Heart right ventricle (tissue), 16 donors: ENCODE measurements at regions not wholly inside any gene's neighbourhood (a gene's known extent, or its start where the extent isn't known, plus 50 kb on each side); places are given as distances from the start of the nearest gene placed in this dataset.

Experiments used
- ATAC-seq, 8 donors: fragments of 200-7000 bp; cut with Tn5 transposase; one replicate each; pipeline ENCODE4 v1.9.1; 2020; ENCODE audit warnings: mild to moderate bottlenecking in 8 of 8, moderate library complexity in 8 of 8, moderate number of reproducible peaks in 1 of 8
- DNase-seq, 2 donors: peaks; one replicate each; pipeline ENCODE4 v3.0.0-alpha.2; 2020
- H3K27ac ChIP-seq, 10 donors: fragments of 200-600 bp; sonication (generic) in 2 of 10; one replicate each; pipeline versions ENCODE4 v1.5.0 to v1.8.0; 2020 to 2022; ENCODE audit warnings: mild to moderate bottlenecking in 3 of 10
- H3K27me3 ChIP-seq, 7 donors: fragments of 200-600 bp; one replicate each; pipeline ENCODE4 v1.8.0; 2021 to 2022; ENCODE audit warnings: mild to moderate bottlenecking in 2 of 7
- H3K36me3 ChIP-seq, 9 donors: fragments of 200-600 bp; sonication (generic) in 1 of 9; one replicate each; pipeline versions ENCODE4 v1.5.0 to v1.8.0; 2020 to 2022; ENCODE audit warnings: mild to moderate bottlenecking in 2 of 9
- H3K4me1 ChIP-seq, 9 donors: fragments of 200-600 bp; sonication (generic) in 1 of 9; one replicate each; pipeline versions ENCODE4 v1.5.0 to v1.8.0; 2020 to 2022; ENCODE audit warnings: mild to moderate bottlenecking in 4 of 9
- H3K4me3 ChIP-seq, 10 donors: fragments of 200-600 bp; sonication (generic) in 2 of 10; one replicate each; pipeline versions ENCODE4 v1.5.0 to v1.8.0; 2020 to 2022; ENCODE audit warnings: mild to moderate bottlenecking in 7 of 10, moderate library complexity in 2 of 10
- H3K9me3 ChIP-seq, 11 donors: fragments of 200-600 bp in 10 of 11; sonication (generic) in 2 of 11; one replicate each; pipeline versions ENCODE4 v1.5.0 to v1.8.0; 2013 to 2022; ENCODE audit warnings: mild to moderate bottlenecking in 2 of 11, control low read depth in 1 of 11, moderate library complexity in 1 of 11
- CTCF ChIP-seq, 9 donors: fragments of 200-600 bp; sonication (generic) in 2 of 9; IDR thresholded peaks; one replicate each; pipeline versions ENCODE4 v1.5.0 to v1.8.0; 2021 to 2022; ENCODE audit warnings: antibody characterized with exemption in 9 of 9, mild to moderate bottlenecking in 5 of 9, moderate library complexity in 1 of 9
- WGBS, 2 donors: extraction: QIAGEN DNeasy Blood & Tissue Kit; methylation state at CpG; one replicate each; pipeline ENCODE4 v1.1.7; 2013; ENCODE audit warnings: inconsistent platforms in 1 of 2; 5-methylcytosine and 5-hydroxymethylcytosine counted together
- intact Hi-C, 10 donors: fragments of 100-400 bp; cut with DNase I; formaldehyde crosslinking; loops; one replicate each; pipeline versions ENCODE4 v1.11.1 to v1.14.2; 2022
- donor health status: Arrhythmogenic right ventricular cardiomyopathy.
- donor health status: ischemic (EF 13 %, LVEDD 7.1; RV severe dilation, severe dysfunction).
- donor health status: healthy with polysubstance abuse.
- donor health status: DM: no; HTN: yes; CAD: no.
- donor health status: DM: no; HTN: no; CAD: no.
- donor health status: ischemic (EF 25% LVEDD 6.9; RV normal size, moderate dysfunction).
- donor health status: ischemic (EF 25% LVEDD 5.7; RV mildly dilated, moderate dysfunction).
- donor health status: healthy.
- donor health status: DM: yes; HTN: yes; CAD: no.
- donor health status: Ischemic cardiomyopathy.
- donor health status: ischemic (EF 35%, LVEDD 5.7; RV mildly dilated, moderate dysfunction).
- donor health status: nonischemic (EF 11% LVEDD 7.7; RV severe dilation, severe dysfunction).
- donor health status: DM: yes; HTN: yes; CAD: no.
- donor health status: PGD.
- donor health status: ischemic (EF 29% LVEDD 5.4; RV normal size, mild dysfunction).
- donor health status: nonischemic (EF 23%, LVEDD 6.1; RV moderate dilation, normal function).

GRCh38 chr11:23336961-23337360 is 476.7 kb upstream of the CCDC179 start:
- no peak for ATAC-seq
- Histone ChIP-seq H3K36me3 (no peaks in the 10 kb centered on the region), H3K27ac (no peak overlapping the region), H3K27me3 (no peaks in the 10 kb centered on the region), H3K9me3 (peaks cover 0 to 8% (median 0%) of the 10 kb centered on the region in 11 donors), H3K4me3 (no peak overlapping the region), H3K4me1 (no peaks in the 10 kb centered on the region)
- WGBS, 2 donors = 79 to 90% methylated on average over 2 of the region's 2 CpGs
- intact Hi-C loops = no loop called here
- TF ChIP-seq CTCF (IDR thresholded peaks at IDR 0.05) = no peak
- DNase-seq = no peak

- Histone ChIP-seq H3K27ac (no peak overlapping the region), H3K4me3 (no peak overlapping the region), H3K27me3 (no peaks in the 10 kb centered on the region), H3K36me3 (no peaks in the 10 kb centered on the region), H3K4me1 (no peaks in the 10 kb centered on the region), H3K9me3 (peaks cover 0 to 16% (median 0%) of the 10 kb centered on the region in 11 donors)
- no peak for TF ChIP-seq CTCF (IDR thresholded peaks at IDR 0.05)
- intact Hi-C loops = no loop called here
- 63 to 69% methylated on average over 2 of the region's 2 CpGs for WGBS, 2 donors
- ATAC-seq (no peak), DNase-seq (no peak)
These were observed 493.3 kb upstream of the CCDC179 start for GRCh38 chr11:23353611-23354010.

- DNase-seq (no peak), ATAC-seq (no peak)
- no peak for TF ChIP-seq CTCF (IDR thresholded peaks at IDR 0.05)
- no peak overlapping the region for H3K4me3 ChIP-seq
- no peaks in the 10 kb centered on the region for H3K4me1 ChIP-seq
- H3K36me3 ChIP-seq = no peaks in the 10 kb centered on the region
- intact Hi-C loops = no loop called here
- peaks cover 0 to 5% (median 0%) of the 10 kb centered on the region in 11 donors for H3K9me3 ChIP-seq
- H3K27me3 ChIP-seq = no peaks in the 10 kb centered on the region
- H3K27ac ChIP-seq = no peak overlapping the region
These were observed 499.0 kb upstream of the CCDC179 start for GRCh38 chr11:23359297-23359696.

- H3K36me3 ChIP-seq = no peaks in the 10 kb centered on the region
- no peak for TF ChIP-seq CTCF (IDR thresholded peaks at IDR 0.05)
- H3K27ac ChIP-seq = no peak overlapping the region
- WGBS, 2 donors = 83 to 93% methylated on average over 3 of the region's 3 CpGs
- no peak for DNase-seq
- intact Hi-C loops = no loop called here
- peaks cover 0 to 3% (median 0%) of the 10 kb centered on the region in 11 donors for H3K9me3 ChIP-seq
- ATAC-seq = no peak
- no peak overlapping the region for H3K4me3 ChIP-seq
- no peaks in the 10 kb centered on the region for H3K27me3 ChIP-seq
- no peaks in the 10 kb centered on the region for H3K4me1 ChIP-seq
These were observed 503.8 kb upstream of the CCDC179 start for GRCh38 chr11:23364076-23364475.
